ENCODE measurements at regions not wholly inside any gene's neighbourhood (a gene's known extent, or its start where the extent isn't known, plus 50 kb on each side); places are given as distances from the start of the nearest gene placed in this dataset.

GRCh38 chr4:32506067-32506466 lies 1785.9 kb downstream of the PCDH7 start:
- DNase-seq, result no peak

DNA sequence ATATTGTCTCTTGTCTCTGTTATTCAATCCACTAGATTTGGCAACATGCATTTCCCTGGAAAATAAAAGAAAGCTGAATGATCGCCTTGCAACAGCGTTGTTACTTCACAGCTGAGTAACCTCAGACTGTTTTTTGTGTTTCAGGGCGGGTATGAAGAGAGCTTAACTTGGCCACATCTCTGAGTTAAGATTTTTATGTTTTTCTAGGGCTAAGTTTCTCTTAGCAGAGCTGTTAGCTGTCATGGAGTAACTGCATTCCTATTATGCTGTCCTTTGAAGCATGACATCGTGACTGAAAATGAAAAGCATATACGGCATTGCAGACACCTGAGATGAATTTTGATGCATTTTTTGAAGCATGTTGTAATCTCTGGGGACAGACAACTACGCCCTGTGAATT lies 1798.9 kb downstream of the PCDH7 start:
- no peak for DNase-seq

- DNase-seq, result no peak
Measured at GRCh38 chr4:32525420-32525819, 1805.3 kb downstream of the PCDH7 start.

DNA sequence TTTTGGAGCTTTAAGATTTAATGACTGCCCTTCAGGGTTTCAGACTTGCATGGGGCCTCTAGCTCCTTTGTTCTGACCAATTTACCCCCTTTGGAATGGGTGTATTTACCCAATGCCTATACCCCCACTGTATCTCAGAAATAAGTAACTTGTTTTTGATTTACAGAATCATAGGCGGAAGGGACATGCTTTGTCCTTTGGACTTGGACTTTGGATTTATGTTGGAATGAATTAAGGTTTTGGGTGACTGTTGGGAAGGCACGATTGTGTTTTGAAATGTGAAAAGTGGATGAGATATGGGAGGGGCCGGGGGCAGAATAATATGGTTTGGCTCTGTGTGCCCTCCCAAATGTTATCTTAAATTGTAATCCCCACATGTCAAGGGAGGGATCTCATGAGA lies 1824.7 kb downstream of the PCDH7 start:
- no peak for DNase-seq

- no peak for DNase-seq
Measured at GRCh38 chr4:32551943-32552342, 1831.8 kb downstream of the PCDH7 start.

- DNase-seq, result no peak
Measured at GRCh38 chr4:32560306-32560705, 1840.1 kb downstream of the PCDH7 start.

GRCh38 chr4:32562010-32562409 lies 1841.8 kb downstream of the PCDH7 start:
- DNase-seq, result no peak

DNA sequence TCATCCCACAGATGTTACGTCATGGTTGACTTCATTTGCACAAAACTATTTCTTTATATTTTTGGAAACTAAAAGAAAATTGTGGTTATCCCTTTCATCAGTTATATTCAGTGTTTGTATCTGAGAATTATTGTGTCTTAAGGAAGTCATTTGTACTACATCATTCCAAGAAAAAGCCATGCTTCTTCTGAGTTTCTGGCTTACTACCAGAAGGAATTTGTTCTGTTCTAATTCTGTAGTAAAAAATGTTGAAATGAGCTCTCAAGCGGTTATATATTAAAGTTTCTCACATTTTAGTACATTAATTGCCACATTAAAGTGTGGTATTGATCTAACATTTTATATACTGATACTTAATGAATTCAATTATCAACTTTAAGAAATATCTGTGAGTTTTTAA lies 1844.5 kb downstream of the PCDH7 start:
- no peak for DNase-seq

- DNase-seq, result no peak
Measured at GRCh38 chr4:32569861-32570260, 1849.7 kb downstream of the PCDH7 start.

DNA sequence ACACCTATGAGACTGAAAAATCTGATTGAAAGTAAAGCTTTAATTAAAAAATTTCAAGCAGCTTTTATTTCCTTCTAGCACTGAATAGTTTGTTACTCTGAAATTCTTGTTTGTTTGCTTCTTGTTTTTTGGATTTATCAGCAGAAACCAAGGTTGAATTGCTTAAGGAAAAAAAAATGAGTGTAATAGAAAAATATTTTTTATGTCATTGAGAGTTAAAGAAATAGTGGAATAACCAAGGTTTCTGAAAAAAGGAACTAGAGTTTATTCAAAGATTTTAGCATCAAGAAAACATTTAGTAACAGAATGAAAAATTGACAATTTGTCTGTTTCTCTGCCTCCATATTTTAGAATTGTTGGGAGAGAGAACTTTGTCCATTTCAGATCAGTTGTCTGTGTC lies 1852.2 kb downstream of the PCDH7 start:
- no peak for DNase-seq

- DNase-seq, result no peak
Measured at GRCh38 chr4:32574803-32575202, 1854.6 kb downstream of the PCDH7 start.

- DNase-seq, result no peak
Measured at GRCh38 chr4:32589097-32589496, 1868.9 kb downstream of the PCDH7 start.

DNA sequence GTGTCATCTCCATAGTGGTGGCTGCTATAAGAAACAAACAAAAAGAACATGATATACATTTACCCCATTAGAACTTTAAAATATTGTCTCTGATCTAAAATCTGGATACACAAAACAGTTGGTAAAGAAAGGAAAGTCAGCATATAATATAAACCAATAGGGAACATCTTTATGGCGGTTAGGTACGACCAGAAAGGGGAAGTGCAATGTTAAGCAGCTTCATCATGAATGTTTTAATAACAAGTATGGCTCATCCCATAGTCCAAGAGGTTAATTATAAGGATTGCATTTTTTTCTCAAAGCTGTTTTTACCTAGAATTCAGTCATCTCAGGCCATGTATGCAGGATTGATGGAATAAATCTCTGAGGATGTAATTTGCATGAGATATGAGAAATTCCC lies 1869.7 kb downstream of the PCDH7 start:
- no peak for DNase-seq

DNA sequence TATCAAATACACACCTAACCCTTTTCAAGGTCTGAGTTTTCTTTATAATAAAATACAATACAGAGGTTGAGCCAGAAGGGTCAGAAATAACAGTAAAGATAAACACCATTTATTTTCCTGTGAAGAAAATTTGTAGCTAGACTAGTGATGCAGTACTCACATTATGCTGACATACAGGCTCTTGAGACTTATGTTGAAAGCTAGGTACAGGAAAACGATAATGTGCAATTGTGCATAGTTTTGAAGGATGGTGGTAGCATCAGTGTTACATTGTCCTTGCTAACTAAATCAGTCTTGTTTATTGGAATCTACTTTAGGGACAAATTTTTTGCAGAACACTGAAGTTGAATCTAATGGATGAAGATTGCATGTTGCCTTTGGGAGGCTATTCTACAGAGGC lies 1877.2 kb downstream of the PCDH7 start:
- no peak for DNase-seq

- no peak for DNase-seq
Measured at GRCh38 chr4:32601848-32602247, 1881.7 kb downstream of the PCDH7 start.

DNA sequence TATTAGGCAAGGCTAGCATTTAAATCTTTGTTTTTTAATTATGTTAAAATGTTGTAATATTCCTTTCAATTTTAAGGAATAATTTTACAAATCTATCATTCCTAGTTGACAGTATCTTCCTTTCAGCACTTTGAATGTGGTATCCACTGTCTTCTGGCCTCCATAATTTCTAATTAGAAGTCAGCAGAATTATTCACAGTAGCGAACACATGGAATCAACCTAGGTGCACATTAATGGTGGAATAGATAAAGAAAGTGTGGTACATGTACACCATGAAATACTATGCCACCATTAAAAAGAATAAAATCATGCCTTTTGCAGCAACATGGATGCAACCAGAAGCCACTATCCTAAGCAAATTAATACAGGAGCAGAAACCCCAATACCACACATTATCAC lies 1887.8 kb downstream of the PCDH7 start:
- no peak for DNase-seq

DNA sequence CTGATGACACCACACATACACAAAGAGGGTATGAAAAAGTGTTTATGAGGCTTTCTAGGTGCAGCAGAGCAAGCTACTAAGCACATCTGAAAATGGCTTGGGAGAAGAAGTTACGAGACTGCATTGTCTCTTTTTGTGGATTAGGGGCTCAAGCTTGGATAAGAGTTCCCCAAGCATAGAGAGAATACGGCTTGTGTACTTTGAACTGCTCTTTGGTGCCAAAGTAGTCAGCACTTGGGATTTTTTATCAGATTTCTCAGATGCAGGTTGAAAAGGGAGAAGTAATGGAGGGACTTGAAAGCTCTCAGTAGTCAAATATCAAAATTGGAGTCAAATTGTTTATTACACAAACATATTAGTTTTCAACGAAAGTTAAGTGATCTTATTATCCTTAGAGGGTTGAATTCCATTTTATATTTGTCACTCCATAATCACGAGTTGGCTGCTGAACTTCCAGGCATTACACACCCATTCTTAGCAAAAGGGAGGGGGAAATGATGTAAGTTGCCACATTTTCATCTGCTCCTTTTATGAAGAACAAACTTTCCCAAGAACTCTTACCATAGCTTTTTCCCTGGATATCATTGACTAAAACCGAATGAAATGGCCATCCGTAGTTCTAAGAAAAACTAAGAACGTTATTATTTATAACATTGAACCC lies 1904.9 kb downstream of the PCDH7 start:
- DNase-seq, result no peak

- no peak for DNase-seq
Measured at GRCh38 chr4:32625687-32626337, 1905.6 kb downstream of the PCDH7 start.

- DNase-seq, result no peak
Measured at GRCh38 chr4:32631831-32632230, 1911.7 kb downstream of the PCDH7 start.

- DNase-seq, result no peak
Measured at GRCh38 chr4:32633421-32633820, 1913.3 kb downstream of the PCDH7 start.

DNA sequence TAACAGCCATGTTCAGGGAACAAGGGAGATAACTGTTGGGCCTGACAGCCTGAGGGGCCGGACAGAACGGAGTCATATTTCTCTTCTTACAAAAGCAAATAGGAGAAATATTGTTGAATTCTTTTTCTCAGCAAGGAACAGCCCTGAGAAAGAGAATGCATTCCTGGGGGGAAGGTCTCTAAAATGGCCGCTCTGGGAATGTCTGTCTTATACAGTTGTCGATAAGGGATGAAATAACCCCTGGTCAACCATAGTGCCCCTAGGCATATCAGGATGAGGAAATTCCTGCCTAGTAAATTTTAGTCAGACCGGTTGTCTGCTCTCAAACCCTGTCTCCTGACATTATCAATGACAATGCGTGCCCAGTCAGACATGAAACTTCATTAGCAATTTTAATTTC lies 1925.5 kb downstream of the PCDH7 start:
- DNase-seq, result no peak

GRCh38 chr4:32658019-32658418 lies 1937.8 kb downstream of the PCDH7 start:
- no peak for DNase-seq

DNA sequence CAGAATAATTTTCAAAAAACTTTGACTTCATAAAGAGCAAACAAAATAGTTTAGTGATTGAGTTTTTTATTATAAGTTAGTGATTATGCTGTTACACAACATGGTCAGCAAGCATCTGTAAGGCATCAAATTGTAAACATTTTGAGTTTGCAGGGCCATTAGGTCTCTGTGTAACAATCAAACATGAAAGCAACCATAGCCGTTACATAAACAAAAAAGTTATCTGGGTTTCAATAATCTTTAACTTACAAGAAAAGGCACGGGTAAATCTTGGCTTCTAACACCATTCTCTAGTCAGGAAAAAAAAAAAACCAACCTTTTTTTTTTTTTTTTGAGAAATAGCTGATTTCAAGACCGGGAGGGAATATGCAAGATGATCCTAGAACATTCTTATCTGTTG lies 1941.1 kb downstream of the PCDH7 start:
- no peak for DNase-seq

DNA sequence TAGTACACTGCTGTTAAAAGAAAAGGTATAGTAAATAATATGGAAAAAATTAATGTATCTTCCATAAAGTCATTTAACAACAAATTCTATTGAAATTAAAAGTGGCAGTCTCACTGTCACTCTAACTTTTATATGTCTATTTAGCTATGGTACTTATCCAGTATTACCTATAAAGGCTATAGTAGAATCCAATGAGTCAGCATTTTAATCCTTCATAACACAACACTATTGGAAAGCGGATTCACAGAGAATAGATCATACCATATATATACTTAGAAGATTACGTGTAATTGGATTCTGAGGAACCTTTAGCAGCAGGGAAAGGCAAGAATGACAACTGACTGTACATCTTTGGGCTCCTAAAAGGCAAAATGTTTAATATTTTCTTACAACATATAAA lies 1942.6 kb downstream of the PCDH7 start:
- no peak for DNase-seq

GRCh38 chr4:32672359-32672758 lies 1952.2 kb downstream of the PCDH7 start:
- DNase-seq, result no peak
